GM18511 (cell line): ENCODE measurements at regions not wholly inside any gene's neighbourhood (a gene's known extent, or its start where the extent isn't known, plus 50 kb on each side); places are given as distances from the start of the nearest gene placed in this dataset.

Source experiments
- ATAC-seq: cut with Tn5 transposase; IDR thresholded peaks from one replicate; pipeline ENCODE4 v1.9.1; 2021; ENCODE audit warnings: mild to moderate bottlenecking, moderate library complexity; ENCODE audit not compliant: unreplicated experiment

GRCh38 chr20:6265204-6265904 lies 142.5 kb upstream of the FERMT1 start:
- no peak for ATAC-seq

GRCh38 chr20:6253396-6253795 lies 130.6 kb upstream of the FERMT1 start:
- ATAC-seq: no peak

- ATAC-seq: no peak
Measured at GRCh38 chr20:6245436-6245835, 122.6 kb upstream of the FERMT1 start.

- no peak for ATAC-seq
Measured at GRCh38 chr20:6241591-6241990, 118.8 kb upstream of the FERMT1 start.

GRCh38 chr20:6240059-6240458 lies 117.2 kb upstream of the FERMT1 start:
- ATAC-seq: no peak

GRCh38 chr20:6238421-6238820 lies 115.6 kb upstream of the FERMT1 start:
- no peak for ATAC-seq

- no peak for ATAC-seq
Measured at GRCh38 chr20:6235510-6235909, 112.7 kb upstream of the FERMT1 start.

- no peak for ATAC-seq
Measured at GRCh38 chr20:6232436-6232835, 109.6 kb upstream of the FERMT1 start.

- ATAC-seq: no peak
Measured at GRCh38 chr20:6231556-6231955, 108.7 kb upstream of the FERMT1 start.

- no peak for ATAC-seq
Measured at GRCh38 chr20:6228302-6228843, 105.5 kb upstream of the FERMT1 start.

GRCh38 chr20:6213311-6213710 lies 90.5 kb upstream of the FERMT1 start:
- ATAC-seq: no peak

- no peak for ATAC-seq
Measured at GRCh38 chr20:6212903-6213302, 90.1 kb upstream of the FERMT1 start.

GRCh38 chr20:6209093-6209492 lies 86.3 kb upstream of the FERMT1 start:
- no peak for ATAC-seq

GRCh38 chr20:6200092-6200491 lies 77.3 kb upstream of the FERMT1 start:
- ATAC-seq: no peak

- ATAC-seq: no peak
Measured at GRCh38 chr20:6185268-6185667, 62.4 kb upstream of the FERMT1 start.

GRCh38 chr20:6184086-6184485 lies 61.3 kb upstream of the FERMT1 start:
- ATAC-seq: no peak

GRCh38 chr20:6180531-6180930 lies 57.7 kb upstream of the FERMT1 start:
- ATAC-seq: no peak

GRCh38 chr20:6178537-6178936 lies 55.7 kb upstream of the FERMT1 start:
- ATAC-seq: no peak

- no peak for ATAC-seq
Measured at GRCh38 chr20:6173481-6173880, 50.7 kb upstream of the FERMT1 start.
